HepG2 (cell line): ENCODE measurements at regions not wholly inside any gene's neighbourhood (a gene's known extent, or its start where the extent isn't known, plus 50 kb on each side); places are given as distances from the start of the nearest gene placed in this dataset.

ENCODE experiments used
- AGO2 ChIP-seq: fragments of 200-400 bp; formaldehyde crosslinking; optimal IDR thresholded peaks from 2 replicates; pipeline ENCODE3; 2017; ENCODE audit warnings: mild to moderate bottlenecking, low read depth, low read length, moderate library complexity
- ATF7-NPFF ChIP-seq: sonication (generic); formaldehyde crosslinking; IDR thresholded peaks from 2 replicates; pipeline ENCODE4 v1.8.1; 2023; ENCODE audit warnings: mild to moderate bottlenecking, low read depth, missing genetic modification reagents, moderate library complexity
- ESRRA ChIP-seq: sonication (generic); formaldehyde crosslinking; IDR thresholded peaks from 2 replicates; pipeline ENCODE4 v1.5.1; 2020; ENCODE audit warnings: mild to moderate bottlenecking, low read depth, missing genetic modification reagents
- HOXA3 ChIP-seq: sonication (generic); formaldehyde crosslinking; IDR thresholded peaks from 2 replicates; pipeline ENCODE4 v1.5.0; 2020; ENCODE audit warnings: missing genetic modification reagents
- KAT7 ChIP-seq: IDR thresholded peaks from 2 replicates; pipeline ENCODE4 v1.6.1; 2018; ENCODE audit warnings: borderline replicate concordance, missing compliant biosample characterization
- MIER2 ChIP-seq: IDR thresholded peaks from 2 replicates; pipeline ENCODE4 v1.6.1; 2016; ENCODE audit warnings: missing biosample characterization, missing genetic modification reagents
- MTF2 ChIP-seq: sonication (generic); formaldehyde crosslinking; IDR thresholded peaks from 2 replicates; pipeline ENCODE4 v1.5.0; 2020; ENCODE audit warnings: missing genetic modification reagents, borderline replicate concordance
- SNAI1 ChIP-seq: sonication (generic); formaldehyde crosslinking; IDR thresholded peaks from 2 replicates; pipeline ENCODE4 v1.5.0; 2020; ENCODE audit warnings: mild to moderate bottlenecking, missing genetic modification reagents, borderline replicate concordance
- ZNF430 ChIP-seq: sonication (generic); formaldehyde crosslinking; IDR thresholded peaks from 2 replicates; pipeline ENCODE4 v1.9.0; 2021; ENCODE audit warnings: mild to moderate bottlenecking, missing genetic modification reagents
- ZNF558 ChIP-seq: sonication (generic); formaldehyde crosslinking; IDR thresholded peaks from 2 replicates; pipeline ENCODE4 v1.9.0; 2022; ENCODE audit warnings: mild to moderate bottlenecking, missing genetic modification reagents, borderline replicate concordance
- ZNF790 ChIP-seq: sonication (generic); formaldehyde crosslinking; IDR thresholded peaks from 2 replicates; pipeline ENCODE4 v1.8.0; 2022; ENCODE audit warnings: missing genetic modification reagents, mild to moderate bottlenecking, borderline replicate concordance
- TF ChIP-seq, protein P1 (sequence below): sonication (generic); formaldehyde crosslinking; IDR thresholded peaks from 2 replicates; pipeline ENCODE4 v1.4.0; 2020; ENCODE audit warnings: mild to moderate bottlenecking, missing genetic modification reagents
- TF ChIP-seq, protein P2 (sequence below): sonication (generic); formaldehyde crosslinking; conservative IDR thresholded peaks from 2 replicates; pipeline ENCODE4 v1.8.0; 2022; ENCODE audit warnings: low read depth, missing genetic modification reagents
- TF ChIP-seq, protein P3 (sequence below): sonication (generic); formaldehyde crosslinking; IDR thresholded peaks from one replicate; pipeline ENCODE4 v1.5.1; 2020; ENCODE audit warnings: mild to moderate bottlenecking, missing genetic modification reagents; ENCODE audit errors: not compliant biosample characterization
- TF ChIP-seq, protein P4 (sequence below): sonication (generic); formaldehyde crosslinking; IDR thresholded peaks from 2 replicates; pipeline ENCODE4 v1.5.0; 2020; ENCODE audit warnings: mild to moderate bottlenecking, missing genetic modification reagents, moderate library complexity

DNA sequence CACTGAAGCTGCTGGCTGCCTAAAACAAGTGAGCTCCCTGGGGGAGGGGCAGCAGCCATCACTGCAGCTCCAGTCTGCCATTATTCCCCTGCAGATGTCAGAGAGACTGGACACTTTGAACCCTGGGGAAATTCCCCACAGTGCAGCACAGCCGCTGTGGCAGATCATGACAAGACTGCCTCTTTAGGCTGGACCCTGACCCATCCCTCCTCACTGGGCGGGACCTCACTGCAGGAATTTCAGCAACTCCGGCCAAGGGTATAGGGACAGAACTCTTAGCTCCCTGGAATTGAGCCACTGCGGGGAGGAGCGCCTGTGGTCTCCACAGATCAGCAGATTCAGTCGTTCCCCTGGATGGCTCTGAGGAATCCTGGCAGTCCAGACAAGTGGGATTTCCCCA is 964.6 kb downstream of the BRINP3 start (continued):
- TF ChIP-seq, protein P1, sequence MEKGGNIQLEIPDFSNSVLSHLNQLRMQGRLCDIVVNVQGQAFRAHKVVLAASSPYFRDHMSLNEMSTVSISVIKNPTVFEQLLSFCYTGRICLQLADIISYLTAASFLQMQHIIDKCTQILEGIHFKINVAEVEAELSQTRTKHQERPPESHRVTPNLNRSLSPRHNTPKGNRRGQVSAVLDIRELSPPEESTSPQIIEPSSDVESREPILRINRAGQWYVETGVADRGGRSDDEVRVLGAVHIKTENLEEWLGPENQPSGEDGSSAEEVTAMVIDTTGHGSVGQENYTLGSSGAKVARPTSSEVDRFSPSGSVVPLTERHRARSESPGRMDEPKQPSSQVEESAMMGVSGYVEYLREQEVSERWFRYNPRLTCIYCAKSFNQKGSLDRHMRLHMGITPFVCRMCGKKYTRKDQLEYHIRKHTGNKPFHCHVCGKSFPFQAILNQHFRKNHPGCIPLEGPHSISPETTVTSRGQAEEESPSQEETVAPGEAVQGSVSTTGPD: no peak
- TF ChIP-seq MTF2 (CRISPR knock-in tag) (no peak), KAT7 (CRISPR knock-in tag) (no peak), ESRRA (CRISPR knock-in tag) (0 out of 2 replicates have a peak, but pooled peaks have one; percentile 31), ATF7-NPFF (CRISPR knock-in tag) (no peak), SNAI1 (CRISPR knock-in tag) (no peak), MIER2 (CRISPR knock-in tag) (no peak), ZNF430 (CRISPR knock-in tag) (no peak), ZNF558 (no peak), HOXA3 (0 out of 2 replicates have a peak, but pooled peaks have one; percentile 58), AGO2 (no peak), ZNF790 (CRISPR knock-in tag) (no peak)
- TF ChIP-seq, protein P2, sequence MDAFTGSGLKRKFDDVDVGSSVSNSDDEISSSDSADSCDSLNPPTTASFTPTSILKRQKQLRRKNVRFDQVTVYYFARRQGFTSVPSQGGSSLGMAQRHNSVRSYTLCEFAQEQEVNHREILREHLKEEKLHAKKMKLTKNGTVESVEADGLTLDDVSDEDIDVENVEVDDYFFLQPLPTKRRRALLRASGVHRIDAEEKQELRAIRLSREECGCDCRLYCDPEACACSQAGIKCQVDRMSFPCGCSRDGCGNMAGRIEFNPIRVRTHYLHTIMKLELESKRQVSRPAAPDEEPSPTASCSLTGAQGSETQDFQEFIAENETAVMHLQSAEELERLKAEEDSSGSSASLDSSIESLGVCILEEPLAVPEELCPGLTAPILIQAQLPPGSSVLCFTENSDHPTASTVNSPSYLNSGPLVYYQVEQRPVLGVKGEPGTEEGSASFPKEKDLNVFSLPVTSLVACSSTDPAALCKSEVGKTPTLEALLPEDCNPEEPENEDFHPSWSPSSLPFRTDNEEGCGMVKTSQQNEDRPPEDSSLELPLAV (CRISPR knock-in tag): no peak
- TF ChIP-seq, protein P3, sequence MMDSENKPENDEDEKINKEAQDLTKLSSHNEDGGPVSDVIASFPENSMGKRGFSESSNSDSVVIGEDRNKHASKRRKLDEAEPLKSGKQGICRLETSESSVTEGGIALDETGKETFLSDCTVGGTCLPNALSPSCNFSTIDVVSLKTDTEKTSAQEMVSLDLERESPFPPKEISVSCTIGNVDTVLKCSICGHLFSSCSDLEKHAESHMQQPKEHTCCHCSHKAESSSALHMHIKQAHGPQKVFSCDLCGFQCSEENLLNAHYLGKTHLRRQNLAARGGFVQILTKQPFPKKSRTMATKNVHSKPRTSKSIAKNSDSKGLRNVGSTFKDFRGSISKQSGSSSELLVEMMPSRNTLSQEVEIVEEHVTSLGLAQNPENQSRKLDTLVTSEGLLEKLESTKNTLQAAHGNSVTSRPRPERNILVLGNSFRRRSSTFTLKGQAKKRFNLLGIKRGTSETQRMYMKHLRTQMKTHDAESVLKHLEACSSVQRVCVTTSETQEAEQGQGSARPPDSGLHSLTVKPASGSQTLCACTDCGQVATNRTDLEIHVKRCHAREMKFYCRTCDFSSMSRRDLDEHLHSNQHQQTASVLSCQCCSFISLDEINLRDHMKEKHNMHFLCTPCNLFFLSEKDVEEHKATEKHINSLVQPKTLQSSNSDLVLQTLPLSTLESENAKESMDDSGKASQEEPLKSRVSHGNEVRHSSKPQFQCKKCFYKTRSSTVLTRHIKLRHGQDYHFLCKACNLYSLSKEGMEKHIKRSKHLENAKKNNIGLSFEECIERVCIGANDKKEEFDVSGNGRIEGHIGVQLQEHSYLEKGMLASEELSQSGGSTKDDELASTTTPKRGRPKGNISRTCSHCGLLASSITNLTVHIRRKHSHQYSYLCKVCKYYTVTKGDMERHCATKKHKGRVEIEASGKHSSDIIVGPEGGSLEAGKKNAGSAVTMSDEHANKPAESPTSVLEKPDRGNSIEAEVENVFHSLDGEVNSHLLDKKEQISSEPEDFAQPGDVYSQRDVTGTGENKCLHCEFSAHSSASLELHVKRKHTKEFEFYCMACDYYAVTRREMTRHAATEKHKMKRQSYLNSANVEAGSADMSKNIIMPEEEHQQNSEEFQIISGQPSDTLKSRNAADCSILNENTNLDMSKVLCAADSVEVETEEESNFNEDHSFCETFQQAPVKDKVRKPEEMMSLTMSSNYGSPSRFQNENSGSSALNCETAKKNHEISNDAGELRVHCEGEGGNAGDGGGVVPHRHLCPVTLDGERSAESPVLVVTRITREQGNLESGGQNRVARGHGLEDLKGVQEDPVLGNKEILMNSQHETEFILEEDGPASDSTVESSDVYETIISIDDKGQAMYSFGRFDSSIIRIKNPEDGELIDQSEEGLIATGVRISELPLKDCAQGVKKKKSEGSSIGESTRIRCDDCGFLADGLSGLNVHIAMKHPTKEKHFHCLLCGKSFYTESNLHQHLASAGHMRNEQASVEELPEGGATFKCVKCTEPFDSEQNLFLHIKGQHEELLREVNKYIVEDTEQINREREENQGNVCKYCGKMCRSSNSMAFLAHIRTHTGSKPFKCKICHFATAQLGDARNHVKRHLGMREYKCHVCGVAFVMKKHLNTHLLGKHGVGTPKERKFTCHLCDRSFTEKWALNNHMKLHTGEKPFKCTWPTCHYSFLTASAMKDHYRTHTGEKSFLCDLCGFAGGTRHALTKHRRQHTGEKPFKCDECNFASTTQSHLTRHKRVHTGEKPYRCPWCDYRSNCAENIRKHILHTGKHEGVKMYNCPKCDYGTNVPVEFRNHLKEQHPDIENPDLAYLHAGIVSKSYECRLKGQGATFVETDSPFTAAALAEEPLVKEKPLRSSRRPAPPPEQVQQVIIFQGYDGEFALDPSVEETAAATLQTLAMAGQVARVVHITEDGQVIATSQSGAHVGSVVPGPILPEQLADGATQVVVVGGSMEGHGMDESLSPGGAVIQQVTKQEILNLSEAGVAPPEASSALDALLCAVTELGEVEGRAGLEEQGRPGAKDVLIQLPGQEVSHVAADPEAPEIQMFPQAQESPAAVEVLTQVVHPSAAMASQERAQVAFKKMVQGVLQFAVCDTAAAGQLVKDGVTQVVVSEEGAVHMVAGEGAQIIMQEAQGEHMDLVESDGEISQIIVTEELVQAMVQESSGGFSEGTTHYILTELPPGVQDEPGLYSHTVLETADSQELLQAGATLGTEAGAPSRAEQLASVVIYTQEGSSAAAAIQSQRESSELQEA (CRISPR knock-in tag): no peak
- TF ChIP-seq, protein P4, sequence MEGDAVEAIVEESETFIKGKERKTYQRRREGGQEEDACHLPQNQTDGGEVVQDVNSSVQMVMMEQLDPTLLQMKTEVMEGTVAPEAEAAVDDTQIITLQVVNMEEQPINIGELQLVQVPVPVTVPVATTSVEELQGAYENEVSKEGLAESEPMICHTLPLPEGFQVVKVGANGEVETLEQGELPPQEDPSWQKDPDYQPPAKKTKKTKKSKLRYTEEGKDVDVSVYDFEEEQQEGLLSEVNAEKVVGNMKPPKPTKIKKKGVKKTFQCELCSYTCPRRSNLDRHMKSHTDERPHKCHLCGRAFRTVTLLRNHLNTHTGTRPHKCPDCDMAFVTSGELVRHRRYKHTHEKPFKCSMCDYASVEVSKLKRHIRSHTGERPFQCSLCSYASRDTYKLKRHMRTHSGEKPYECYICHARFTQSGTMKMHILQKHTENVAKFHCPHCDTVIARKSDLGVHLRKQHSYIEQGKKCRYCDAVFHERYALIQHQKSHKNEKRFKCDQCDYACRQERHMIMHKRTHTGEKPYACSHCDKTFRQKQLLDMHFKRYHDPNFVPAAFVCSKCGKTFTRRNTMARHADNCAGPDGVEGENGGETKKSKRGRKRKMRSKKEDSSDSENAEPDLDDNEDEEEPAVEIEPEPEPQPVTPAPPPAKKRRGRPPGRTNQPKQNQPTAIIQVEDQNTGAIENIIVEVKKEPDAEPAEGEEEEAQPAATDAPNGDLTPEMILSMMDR: 0 out of 2 replicates have a peak, but pooled peaks have one; percentile 10
